ENCODE measurements at regions not wholly inside any gene's neighbourhood (a gene's known extent, or its start where the extent isn't known, plus 50 kb on each side); places are given as distances from the start of the nearest gene placed in this dataset.
"Not testable (repeated sequence)": the region's sequence is repeated elsewhere in the genome, so short reads cannot be mapped to it uniquely, and the experiment has no call there.

GRCh38 chr7:25050223-25050622 is 70.2 kb upstream of the OSBPL3 start:
- Mint-ChIP-seq H3K9me3 (no peaks in the 10 kb centered on the region), H3K27me3 (ENCODE audit: insufficient read depth) (peaks cover 1% of the 10 kb centered on the region; the same call in 1 of the 2 replicates), H3K36me3 (ENCODE audit: low read depth) (no peaks in the 10 kb centered on the region), H3K4me3 (no peak overlapping the region), H3K27ac (no peak overlapping the region), H3K4me1 (ENCODE audit: low read depth) (peaks cover 4% of the 10 kb centered on the region; the same call in 1 of the 2 replicates)
- TF ChIP-seq CTCF (IDR thresholded peaks at IDR 0.05): no peak
- no peak for DNase-seq

- Mint-ChIP-seq H3K4me3 (no peak overlapping the region), H3K36me3 (ENCODE audit: low read depth) (no peaks in the 10 kb centered on the region), H3K4me1 (ENCODE audit: low read depth) (no peaks in the 10 kb centered on the region), H3K27me3 (ENCODE audit: insufficient read depth) (no peaks in the 10 kb centered on the region), H3K27ac (no peak overlapping the region), H3K9me3 (no peaks in the 10 kb centered on the region)
- DNase-seq: no peak
- TF ChIP-seq CTCF (IDR thresholded peaks at IDR 0.05): no peak
Observed at GRCh38 chr7:25048444-25048834, 68.5 kb upstream of the OSBPL3 start.

GRCh38 chr7:25047571-25048443 is 67.8 kb upstream of the OSBPL3 start:
- H3K36me3 Mint-ChIP-seq (ENCODE audit: low read depth); H3K9me3 Mint-ChIP-seq; H3K4me1 Mint-ChIP-seq (ENCODE audit: low read depth); H3K27ac Mint-ChIP-seq; H3K27me3 Mint-ChIP-seq (ENCODE audit: insufficient read depth); H3K4me3 Mint-ChIP-seq; DNase-seq: not testable (repeated sequence)

GRCh38 chr7:25037325-25037724 is 57.3 kb upstream of the OSBPL3 start:
- DNase-seq: no peak
- H3K9me3 Mint-ChIP-seq: no peaks in the 10 kb centered on the region; the same call in 1 of the 2 replicates
- H3K36me3 Mint-ChIP-seq (ENCODE audit: low read depth): no peaks in the 10 kb centered on the region
- no peak for TF ChIP-seq CTCF (IDR thresholded peaks at IDR 0.05)
- H3K27ac Mint-ChIP-seq: no peak overlapping the region; the same call in 1 of the 2 replicates
- H3K4me3 Mint-ChIP-seq: no peak overlapping the region
- H3K27me3 Mint-ChIP-seq (ENCODE audit: insufficient read depth): no peaks in the 10 kb centered on the region
- peaks cover 16% of the 10 kb centered on the region for H3K4me1 Mint-ChIP-seq (ENCODE audit: low read depth)

DNA sequence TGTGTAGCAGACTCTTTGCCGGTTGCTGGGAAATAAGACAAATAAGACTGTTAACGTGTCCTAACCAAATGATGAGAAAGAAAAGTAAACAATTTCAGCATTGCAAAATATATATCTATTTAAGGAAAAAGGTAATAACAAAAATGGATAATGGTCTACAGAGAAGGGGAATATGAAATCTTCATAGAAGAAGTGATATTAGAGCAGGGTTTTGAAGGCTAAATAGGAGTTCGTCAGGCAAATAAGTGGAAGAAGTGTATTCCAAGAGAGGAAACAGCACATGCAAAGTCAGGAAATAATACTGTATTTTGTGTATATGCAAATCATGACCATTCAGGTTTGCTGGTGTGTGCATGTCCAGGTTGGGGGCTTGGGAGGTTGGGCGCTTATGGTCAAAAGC is 55.3 kb upstream of the OSBPL3 start:
- no peak for DNase-seq
- H3K4me3 Mint-ChIP-seq: no peak overlapping the region

More for the DNA sequence above, 55.3 kb upstream of the OSBPL3 start:
- H3K27ac Mint-ChIP-seq: no peak overlapping the region
- no peaks in the 10 kb centered on the region for H3K36me3 Mint-ChIP-seq (ENCODE audit: low read depth)
- H3K27me3 Mint-ChIP-seq (ENCODE audit: insufficient read depth): no peaks in the 10 kb centered on the region
- no peaks in the 10 kb centered on the region; the same call in 1 of the 2 replicates for H3K9me3 Mint-ChIP-seq
- no peak for TF ChIP-seq CTCF (IDR thresholded peaks at IDR 0.05)
- peaks cover 30% of the 10 kb centered on the region for H3K4me1 Mint-ChIP-seq (ENCODE audit: low read depth)

All from HFFc6 (cell line).